ENCODE measurements at regions not wholly inside any gene's neighbourhood (a gene's known extent, or its start where the extent isn't known, plus 50 kb on each side); places are given as distances from the start of the nearest gene placed in this dataset.

GRCh38 chrX:20479048-20479447, 212.3 kb upstream of the RPS6KA3 start:
- TF ChIP-seq CTCF (IDR thresholded peaks at IDR 0.05; ENCODE audit: low read depth, low read length) (no peak), POLR2A (IDR thresholded peaks at IDR 0.05; ENCODE audit: extremely low read depth, insufficient read length) (no peak)

Data from NB4 (cell line).